GM12875 (cell line): ENCODE measurements at regions not wholly inside any gene's neighbourhood (a gene's known extent, or its start where the extent isn't known, plus 50 kb on each side); places are given as distances from the start of the nearest gene placed in this dataset.
"Not testable (repeated sequence)": the region's sequence is repeated elsewhere in the genome, so short reads cannot be mapped to it uniquely, and the experiment has no call there.

ENCODE experiments used
- H3K4me3 ChIP-seq: one replicate; pipeline ENCODE4 v1.5.1; 2011; ENCODE audit warnings: low read depth, low read length, control low read depth
- TF ChIP-seq, protein P1 (sequence below): IDR thresholded peaks from 2 replicates; pipeline ENCODE4 v1.5.1; 2011; ENCODE audit warnings: low read depth, mild to moderate bottlenecking, control low read depth, inconsistent platforms, low read length, moderate library complexity, borderline replicate concordance; ENCODE audit not compliant: insufficient read depth

- TF ChIP-seq, protein P1, sequence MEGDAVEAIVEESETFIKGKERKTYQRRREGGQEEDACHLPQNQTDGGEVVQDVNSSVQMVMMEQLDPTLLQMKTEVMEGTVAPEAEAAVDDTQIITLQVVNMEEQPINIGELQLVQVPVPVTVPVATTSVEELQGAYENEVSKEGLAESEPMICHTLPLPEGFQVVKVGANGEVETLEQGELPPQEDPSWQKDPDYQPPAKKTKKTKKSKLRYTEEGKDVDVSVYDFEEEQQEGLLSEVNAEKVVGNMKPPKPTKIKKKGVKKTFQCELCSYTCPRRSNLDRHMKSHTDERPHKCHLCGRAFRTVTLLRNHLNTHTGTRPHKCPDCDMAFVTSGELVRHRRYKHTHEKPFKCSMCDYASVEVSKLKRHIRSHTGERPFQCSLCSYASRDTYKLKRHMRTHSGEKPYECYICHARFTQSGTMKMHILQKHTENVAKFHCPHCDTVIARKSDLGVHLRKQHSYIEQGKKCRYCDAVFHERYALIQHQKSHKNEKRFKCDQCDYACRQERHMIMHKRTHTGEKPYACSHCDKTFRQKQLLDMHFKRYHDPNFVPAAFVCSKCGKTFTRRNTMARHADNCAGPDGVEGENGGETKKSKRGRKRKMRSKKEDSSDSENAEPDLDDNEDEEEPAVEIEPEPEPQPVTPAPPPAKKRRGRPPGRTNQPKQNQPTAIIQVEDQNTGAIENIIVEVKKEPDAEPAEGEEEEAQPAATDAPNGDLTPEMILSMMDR: no peak
- H3K4me3 ChIP-seq: no peak overlapping the region
Measured at GRCh38 chr11:71153005-71153390, 99.4 kb downstream of the SHANK2 start.

DNA sequence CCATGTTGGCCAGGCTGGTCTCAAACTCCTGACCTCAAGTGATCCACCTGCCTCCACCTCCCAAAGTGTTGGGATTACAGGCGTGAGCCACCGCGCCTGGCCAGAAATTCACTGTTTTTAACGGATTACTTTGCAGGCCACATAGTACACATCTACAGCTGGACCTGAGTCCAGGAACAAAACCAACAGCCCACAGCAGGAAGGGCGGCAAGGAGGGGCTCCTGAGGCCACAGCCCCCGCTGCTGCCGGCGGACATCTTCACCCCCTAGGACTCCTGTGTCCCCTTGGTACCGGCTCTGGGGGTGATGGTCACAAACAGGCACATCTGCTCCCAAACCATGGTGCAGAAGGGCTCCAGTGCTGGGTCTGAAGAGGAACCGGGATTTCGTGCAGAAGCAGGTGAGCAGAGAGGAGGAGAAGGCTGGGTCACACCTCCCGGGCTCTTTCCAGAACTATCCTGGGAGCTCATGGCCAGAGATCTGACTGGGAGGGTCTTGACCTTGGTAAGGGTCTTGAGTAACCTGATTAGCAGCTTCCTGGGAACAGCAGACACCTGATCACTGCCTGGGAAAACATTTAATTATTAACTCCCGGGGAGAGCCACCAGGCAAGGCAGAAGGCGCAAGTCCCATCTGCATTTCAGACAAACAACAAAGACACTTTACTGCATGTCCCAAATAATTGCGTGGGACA lies 99.9 kb downstream of the SHANK2 start:
- not testable (repeated sequence) for H3K4me3 ChIP-seq

DNA sequence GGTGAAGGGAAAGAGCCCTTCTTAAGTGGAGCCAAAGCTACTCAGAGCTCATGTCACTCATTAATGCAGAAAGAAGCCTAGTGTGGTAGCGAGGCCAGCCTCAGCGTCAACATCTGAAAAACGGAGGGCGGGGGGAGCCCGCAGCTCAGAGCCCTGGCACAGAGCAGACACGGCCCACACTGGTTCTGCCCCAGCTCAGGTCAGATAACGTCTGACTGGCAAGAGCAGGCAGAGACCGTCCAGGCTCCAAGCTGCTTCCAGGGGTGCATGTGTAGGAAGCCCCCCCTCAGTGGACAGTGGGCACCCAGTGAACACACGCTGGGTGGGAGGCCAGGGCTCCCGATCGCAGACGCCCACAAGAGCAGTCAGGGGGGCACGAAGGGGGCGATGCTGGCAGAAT lies 100.8 kb downstream of the SHANK2 start:
- TF ChIP-seq, protein P1: no peak
- H3K4me3 ChIP-seq: no peak overlapping the region

DNA sequence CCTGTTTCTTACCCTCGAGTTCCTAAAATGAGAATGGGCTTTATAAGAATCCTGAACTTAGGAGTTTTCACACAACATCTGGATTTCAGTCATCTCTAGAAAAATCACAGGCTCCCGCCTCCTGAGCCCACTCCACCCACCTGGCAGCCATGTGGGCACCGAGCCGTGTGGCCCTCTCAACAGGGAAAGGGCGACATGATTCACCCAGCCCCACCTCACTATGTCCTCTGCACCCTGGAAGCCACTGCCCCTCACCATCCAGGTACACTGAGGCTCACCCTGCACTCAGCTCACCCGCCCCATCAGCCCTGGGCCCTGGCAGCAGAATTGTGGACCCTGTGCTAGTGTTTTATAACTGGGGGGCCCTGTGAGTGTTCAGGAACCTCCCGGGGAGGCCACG lies 101.5 kb downstream of the SHANK2 start:
- TF ChIP-seq, protein P1: no peak
- no peak overlapping the region for H3K4me3 ChIP-seq

DNA sequence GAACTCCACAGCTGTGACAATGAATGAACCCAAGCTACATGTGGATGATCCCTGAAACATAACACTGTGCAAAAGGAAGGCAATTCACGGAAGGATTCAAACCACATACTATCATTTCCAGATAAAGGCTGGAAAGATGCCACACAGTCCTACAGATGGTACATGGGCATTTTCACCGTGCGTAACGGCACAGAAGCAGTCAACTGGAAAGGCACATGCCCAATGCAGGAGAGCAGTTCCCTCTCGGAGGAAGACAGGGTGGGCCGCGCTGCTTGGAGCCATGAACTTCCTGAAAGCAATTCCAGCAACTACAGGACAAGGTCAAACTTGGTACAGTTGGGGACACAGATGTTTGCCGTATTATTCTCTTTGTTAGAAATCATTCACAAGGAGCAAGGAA lies 103.7 kb downstream of the SHANK2 start:
- TF ChIP-seq, protein P1: no peak
- H3K4me3 ChIP-seq: no peak overlapping the region

DNA sequence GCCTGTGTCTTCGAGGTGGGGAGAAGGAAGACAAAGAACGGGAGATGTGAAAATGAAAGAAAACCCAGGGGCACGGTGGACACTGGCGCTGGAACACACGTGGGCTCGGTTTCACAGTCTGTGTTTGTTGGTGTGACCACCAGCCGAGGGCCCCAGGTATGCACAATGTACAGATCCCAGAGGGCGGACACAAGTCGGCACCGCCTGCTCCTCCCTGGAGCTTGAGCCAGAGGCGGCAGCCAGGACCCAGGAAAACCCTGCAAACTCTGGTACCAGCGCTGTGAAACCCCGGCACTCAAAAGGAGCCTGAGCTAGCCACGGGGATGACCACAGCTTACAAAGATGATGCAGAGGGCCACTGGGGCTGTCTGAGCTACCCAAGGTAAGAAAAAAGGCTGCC lies 105.0 kb downstream of the SHANK2 start:
- H3K4me3 ChIP-seq: no peak overlapping the region
- TF ChIP-seq, protein P1: no peak

- TF ChIP-seq, protein P1: no peak
- H3K4me3 ChIP-seq: no peak overlapping the region
Measured at GRCh38 chr11:71146846-71147245, 105.5 kb downstream of the SHANK2 start.
